ENCODE measurements at regions not wholly inside any gene's neighbourhood (a gene's known extent, or its start where the extent isn't known, plus 50 kb on each side); places are given as distances from the start of the nearest gene placed in this dataset.

DNA sequence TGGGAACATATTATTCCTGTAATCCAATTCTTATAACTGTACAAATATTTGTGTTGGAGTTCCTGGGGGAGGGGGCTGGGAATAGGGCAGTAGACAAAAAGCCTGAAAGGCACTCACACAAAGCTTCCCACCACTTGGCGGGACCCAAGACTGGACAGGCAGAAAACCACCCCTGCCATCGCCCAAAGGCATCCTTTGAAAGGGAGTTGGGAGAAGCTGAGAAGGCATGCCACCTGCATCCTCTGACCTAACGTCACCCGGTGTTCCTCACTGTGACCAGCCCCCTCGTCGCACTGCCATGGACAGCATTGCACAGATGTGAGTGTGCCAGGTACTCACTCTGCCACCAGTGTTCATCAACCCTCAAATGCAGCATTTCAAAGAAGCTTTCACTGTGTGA is 80.6 kb upstream of the SMIM23 start:
- Histone ChIP-seq H3K9me3 (ENCODE audit: insufficient read depth, low read length) (no peaks in the 10 kb centered on the region), H3K27ac (ENCODE audit: low read length) (no peak overlapping the region), H3K4me2 (ENCODE audit: low read length) (no peak overlapping the region), H3K27me3 (ENCODE audit: low read depth, low read length) (peaks cover 26% of the 10 kb centered on the region; the same call in 1 of the 2 replicates), H3K9ac (ENCODE audit: low read length) (no peak overlapping the region), H3K36me3 (replicated peaks; ENCODE audit: low read depth, low read length) (no peaks in the 10 kb centered on the region), H3K4me1 (ENCODE audit: low read length) (no peaks in the 10 kb centered on the region), H2AFZ (ENCODE audit: low read depth, low read length) (no peak overlapping the region), H4K20me1 (ENCODE audit: insufficient read depth, low read length) (no peaks in the 10 kb centered on the region), H3K79me2 (ENCODE audit: low read length) (no peaks in the 10 kb centered on the region), H3K4me3 (ENCODE audit: low read length) (no peak overlapping the region)
- TF ChIP-seq, protein P1, sequence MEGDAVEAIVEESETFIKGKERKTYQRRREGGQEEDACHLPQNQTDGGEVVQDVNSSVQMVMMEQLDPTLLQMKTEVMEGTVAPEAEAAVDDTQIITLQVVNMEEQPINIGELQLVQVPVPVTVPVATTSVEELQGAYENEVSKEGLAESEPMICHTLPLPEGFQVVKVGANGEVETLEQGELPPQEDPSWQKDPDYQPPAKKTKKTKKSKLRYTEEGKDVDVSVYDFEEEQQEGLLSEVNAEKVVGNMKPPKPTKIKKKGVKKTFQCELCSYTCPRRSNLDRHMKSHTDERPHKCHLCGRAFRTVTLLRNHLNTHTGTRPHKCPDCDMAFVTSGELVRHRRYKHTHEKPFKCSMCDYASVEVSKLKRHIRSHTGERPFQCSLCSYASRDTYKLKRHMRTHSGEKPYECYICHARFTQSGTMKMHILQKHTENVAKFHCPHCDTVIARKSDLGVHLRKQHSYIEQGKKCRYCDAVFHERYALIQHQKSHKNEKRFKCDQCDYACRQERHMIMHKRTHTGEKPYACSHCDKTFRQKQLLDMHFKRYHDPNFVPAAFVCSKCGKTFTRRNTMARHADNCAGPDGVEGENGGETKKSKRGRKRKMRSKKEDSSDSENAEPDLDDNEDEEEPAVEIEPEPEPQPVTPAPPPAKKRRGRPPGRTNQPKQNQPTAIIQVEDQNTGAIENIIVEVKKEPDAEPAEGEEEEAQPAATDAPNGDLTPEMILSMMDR (IDR thresholded peaks at IDR 0.05; ENCODE audit: low read depth, low read length): no peak
- no peak for TF ChIP-seq EZH2phosphoT487 (IDR thresholded peaks at IDR 0.05; ENCODE audit: low read depth)

DNA sequence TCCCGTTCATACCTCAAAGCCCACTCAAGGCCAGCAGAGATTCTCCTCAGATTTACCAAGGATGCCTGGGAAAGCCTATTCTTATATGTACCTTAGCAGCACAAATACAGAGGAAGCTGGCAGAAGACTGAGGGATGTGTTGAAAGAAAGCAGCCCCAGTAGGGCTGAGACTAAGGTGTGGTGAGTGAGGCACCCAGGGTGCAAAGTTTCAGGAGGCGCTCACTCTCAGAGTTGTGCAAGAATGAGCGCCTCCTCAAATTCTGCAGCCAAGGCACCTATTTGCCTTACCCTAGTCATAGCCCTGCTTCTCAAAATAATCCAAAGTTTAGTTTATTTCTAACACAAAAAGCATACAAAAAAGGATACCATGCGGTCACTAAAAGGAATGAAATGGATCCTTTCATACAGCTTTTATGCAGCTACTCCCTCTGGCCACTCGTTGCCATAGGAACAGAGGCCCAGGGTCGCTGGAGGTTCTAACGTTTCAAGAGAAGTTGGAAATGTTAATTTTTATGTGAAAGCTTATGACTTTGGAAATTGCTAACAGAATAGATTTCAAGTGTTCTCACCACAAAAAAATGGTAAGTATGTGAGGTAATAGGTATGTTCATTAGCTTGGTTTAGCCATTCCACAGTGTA is 79.7 kb upstream of the SMIM23 start:
- no peak for TF ChIP-seq EZH2phosphoT487 (IDR thresholded peaks at IDR 0.05; ENCODE audit: low read depth)
- TF ChIP-seq, protein P1 (IDR thresholded peaks at IDR 0.05; ENCODE audit: low read depth, low read length): no peak
- H3K36me3 ChIP-seq (replicated peaks; ENCODE audit: low read depth, low read length): no peaks in the 10 kb centered on the region
- H4K20me1 ChIP-seq (ENCODE audit: insufficient read depth, low read length): no peaks in the 10 kb centered on the region
- H3K27me3 ChIP-seq (ENCODE audit: low read depth, low read length): peaks cover 26% of the 10 kb centered on the region; the same call in 1 of the 2 replicates
- no peak overlapping the region for H2AFZ ChIP-seq (ENCODE audit: low read depth, low read length)
- H3K27ac ChIP-seq (ENCODE audit: low read length): no peak overlapping the region
- H3K9ac ChIP-seq (ENCODE audit: low read length): no peak overlapping the region
- no peaks in the 10 kb centered on the region for H3K9me3 ChIP-seq (ENCODE audit: insufficient read depth, low read length)
- no peaks in the 10 kb centered on the region for H3K79me2 ChIP-seq (ENCODE audit: low read length)
- no peaks in the 10 kb centered on the region for H3K4me1 ChIP-seq (ENCODE audit: low read length)
- H3K4me3 ChIP-seq (ENCODE audit: low read length): no peak overlapping the region
- H3K4me2 ChIP-seq (ENCODE audit: low read length): no peak overlapping the region

DNA sequence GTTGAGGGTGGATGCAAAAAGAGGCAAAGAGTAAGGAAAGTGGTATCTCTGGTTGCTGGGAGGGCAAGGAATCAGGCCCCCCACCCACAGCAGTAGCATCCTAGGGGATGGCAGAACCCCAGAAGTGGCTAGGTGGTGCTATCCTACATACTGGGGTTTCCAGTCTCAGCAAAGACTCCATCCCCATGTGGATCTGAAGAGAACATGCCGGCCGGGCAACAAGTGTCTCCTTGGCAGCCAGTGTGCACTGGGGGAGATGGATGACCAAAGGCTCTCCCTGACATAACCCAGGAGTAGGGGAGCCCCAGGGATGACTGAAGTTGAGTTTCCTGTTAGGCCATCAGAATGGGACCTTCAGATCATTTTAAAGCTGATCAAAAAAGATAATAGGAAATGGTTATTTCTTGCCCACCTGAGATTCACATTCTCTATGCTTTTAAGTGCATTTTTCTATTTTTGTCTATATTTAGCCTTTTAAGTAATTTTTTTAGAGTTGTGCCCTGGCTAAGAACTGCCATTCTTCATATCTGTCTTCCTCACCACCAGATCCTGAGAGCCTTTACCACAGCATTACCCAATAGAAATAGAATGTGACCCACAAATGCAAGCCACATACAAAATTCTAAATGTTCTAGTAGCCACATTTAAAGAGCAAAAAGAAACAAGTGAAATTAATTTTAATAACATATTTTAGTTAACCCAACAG is 78.7 kb upstream of the SMIM23 start:
- Histone ChIP-seq H4K20me1 (ENCODE audit: insufficient read depth, low read length) (no peaks in the 10 kb centered on the region), H3K36me3 (replicated peaks; ENCODE audit: low read depth, low read length) (no peaks in the 10 kb centered on the region), H3K4me2 (ENCODE audit: low read length) (no peak overlapping the region), H2AFZ (ENCODE audit: low read depth, low read length) (no peak overlapping the region), H3K4me3 (ENCODE audit: low read length) (no peak overlapping the region), H3K9me3 (ENCODE audit: insufficient read depth, low read length) (no peaks in the 10 kb centered on the region), H3K27me3 (ENCODE audit: low read depth, low read length) (peaks cover 26% of the 10 kb centered on the region; the same call in 1 of the 2 replicates), H3K79me2 (ENCODE audit: low read length) (no peaks in the 10 kb centered on the region), H3K9ac (ENCODE audit: low read length) (no peak overlapping the region), H3K4me1 (ENCODE audit: low read length) (no peaks in the 10 kb centered on the region), H3K27ac (ENCODE audit: low read length) (no peak overlapping the region)
- TF ChIP-seq, protein P1 (IDR thresholded peaks at IDR 0.05; ENCODE audit: low read depth, low read length): no peak
- no peak for TF ChIP-seq EZH2phosphoT487 (IDR thresholded peaks at IDR 0.05; ENCODE audit: low read depth)

DNA sequence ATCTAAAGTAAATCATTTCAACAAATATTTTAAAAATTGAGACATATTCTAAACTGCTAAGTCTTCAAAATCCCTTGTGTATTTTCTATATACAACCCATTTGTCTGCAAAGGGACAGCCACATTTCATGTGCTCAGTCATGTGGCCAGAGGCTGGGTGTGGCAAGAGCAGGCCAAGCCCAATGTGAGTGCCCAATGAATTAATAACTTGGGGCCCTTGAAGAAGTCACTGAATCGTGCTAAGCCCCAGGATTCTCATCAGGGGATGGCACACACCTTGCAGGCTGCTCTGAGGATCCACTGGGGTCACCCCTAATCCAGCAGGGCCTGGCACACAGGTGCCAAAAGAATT is 78.2 kb upstream of the SMIM23 start:
- no peaks in the 10 kb centered on the region for H3K9me3 ChIP-seq (ENCODE audit: insufficient read depth, low read length)
- no peak overlapping the region for H3K4me2 ChIP-seq (ENCODE audit: low read length)
- H3K9ac ChIP-seq (ENCODE audit: low read length): no peak overlapping the region
- H3K27ac ChIP-seq (ENCODE audit: low read length): no peak overlapping the region
- H3K36me3 ChIP-seq (replicated peaks; ENCODE audit: low read depth, low read length): no peaks in the 10 kb centered on the region
- no peak overlapping the region for H2AFZ ChIP-seq (ENCODE audit: low read depth, low read length)
- H3K79me2 ChIP-seq (ENCODE audit: low read length): no peaks in the 10 kb centered on the region
- H4K20me1 ChIP-seq (ENCODE audit: insufficient read depth, low read length): no peaks in the 10 kb centered on the region
- H3K4me1 ChIP-seq (ENCODE audit: low read length): no peaks in the 10 kb centered on the region
- TF ChIP-seq, protein P1 (IDR thresholded peaks at IDR 0.05; ENCODE audit: low read depth, low read length): no peak
- TF ChIP-seq EZH2phosphoT487 (IDR thresholded peaks at IDR 0.05; ENCODE audit: low read depth): no peak
- H3K27me3 ChIP-seq (ENCODE audit: low read depth, low read length): peaks cover 26% of the 10 kb centered on the region; the same call in 1 of the 2 replicates
- no peak overlapping the region for H3K4me3 ChIP-seq (ENCODE audit: low read length)
